Kasumi-1 (cell line): ENCODE measurements at regions not wholly inside any gene's neighbourhood (a gene's known extent, or its start where the extent isn't known, plus 50 kb on each side); places are given as distances from the start of the nearest gene placed in this dataset.

Experiments used
- DNase-seq, 2 experiments: peaks; one replicate each; lab custom pipeline; 2025; lab: John Stamatoyannopoulos, UW

DNA sequence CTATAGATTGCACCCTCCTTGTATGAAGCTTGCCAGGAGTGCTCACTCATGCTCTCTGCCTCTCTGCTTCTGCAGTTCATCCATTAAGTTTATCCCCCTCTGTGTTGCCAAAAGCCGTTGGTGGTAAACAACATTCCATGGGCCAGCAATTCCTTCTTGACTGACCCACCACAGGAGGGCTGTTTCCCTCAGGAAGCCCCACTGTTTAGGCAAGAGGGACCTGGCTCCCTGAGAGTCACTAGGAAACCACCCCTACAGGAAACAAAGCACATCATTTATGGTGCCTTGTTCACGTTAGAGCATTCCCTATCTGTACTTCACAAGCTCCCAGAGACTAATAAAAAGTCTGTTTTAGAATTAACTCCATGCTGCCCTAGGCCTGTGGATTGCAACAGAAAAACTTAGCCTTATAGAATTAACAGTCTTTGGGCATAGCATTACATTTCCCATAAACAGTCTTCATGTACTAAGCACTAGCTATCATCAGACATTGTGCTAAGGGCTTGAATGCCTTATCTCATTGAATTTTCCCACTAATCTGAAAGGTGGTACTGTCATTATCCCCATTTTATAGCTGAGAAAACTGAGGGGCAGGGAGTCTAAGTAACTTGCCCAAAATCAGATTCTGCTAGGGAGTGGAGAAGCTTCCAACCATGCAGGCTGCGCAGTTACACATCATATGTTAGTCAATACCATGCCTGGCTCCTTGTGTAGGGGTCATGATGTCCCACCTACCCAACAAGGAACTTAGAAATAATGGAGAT, 149.9 kb downstream of the SHQ1 start:
- DNase-seq, result no peak

- DNase-seq, result no peak
These were observed 150.5 kb downstream of the SHQ1 start for GRCh38 chr3:72697717-72698116.

DNA sequence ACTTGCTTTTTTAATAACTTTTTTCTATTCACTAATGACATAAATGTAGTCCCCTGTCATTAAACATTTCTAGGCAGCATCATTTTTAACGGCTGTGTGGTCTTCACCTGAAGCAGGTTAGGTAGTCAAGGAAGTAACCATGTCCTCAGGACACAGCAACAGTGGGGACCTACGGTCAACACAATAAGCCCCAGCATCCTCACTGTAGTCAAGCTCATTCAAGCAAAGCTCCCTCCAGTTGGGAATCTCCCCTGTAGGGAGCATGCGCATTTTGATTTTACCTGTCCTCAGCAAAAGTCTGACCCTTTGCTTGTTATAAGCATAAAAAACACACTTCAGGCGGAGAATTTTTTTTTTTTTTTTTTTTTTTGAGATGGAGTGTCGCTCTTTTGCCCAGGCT, 151.4 kb downstream of the SHQ1 start:
- no peak for DNase-seq

DNA sequence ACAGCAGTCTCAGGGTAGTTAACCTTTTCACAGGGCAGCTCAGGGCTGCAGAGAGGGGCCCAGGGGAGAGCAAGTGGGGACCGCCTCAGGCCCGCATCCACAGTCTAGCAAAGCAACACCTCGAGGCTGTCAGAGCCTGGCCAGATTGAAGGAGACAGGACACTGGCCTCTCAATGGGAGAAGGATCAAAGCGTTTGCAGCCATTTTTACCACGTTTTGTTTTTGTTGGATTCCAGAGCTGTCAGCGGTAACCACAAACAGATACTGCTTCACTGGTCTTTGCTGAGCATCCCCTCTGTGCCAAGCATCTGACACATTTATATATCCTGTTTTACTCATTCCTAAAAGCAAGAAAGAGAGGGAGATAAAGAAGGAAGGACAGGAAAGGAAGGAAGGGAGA, 153.8 kb downstream of the SHQ1 start:
- DNase-seq, result no peak

DNA sequence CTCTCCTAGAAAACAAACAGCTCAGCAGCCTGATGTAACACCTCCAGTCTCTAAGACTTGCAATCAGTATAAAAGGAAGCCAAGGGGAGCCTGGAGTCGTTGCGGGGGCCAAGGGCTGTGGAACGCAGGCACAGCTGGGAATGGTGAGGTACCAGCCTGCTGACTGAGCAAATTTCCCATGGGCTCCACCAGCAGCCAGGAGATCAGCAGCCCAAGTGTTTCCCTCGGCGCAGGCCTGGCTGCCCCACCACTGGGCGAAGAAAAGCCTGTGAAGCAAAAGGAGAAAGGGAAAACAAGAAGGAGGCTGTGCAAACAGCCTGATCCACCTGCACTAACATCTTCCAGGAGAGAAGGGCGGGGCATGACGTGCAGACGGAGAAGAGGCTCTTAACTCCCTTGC, 155.3 kb downstream of the SHQ1 start:
- DNase-seq, result no peak

DNA sequence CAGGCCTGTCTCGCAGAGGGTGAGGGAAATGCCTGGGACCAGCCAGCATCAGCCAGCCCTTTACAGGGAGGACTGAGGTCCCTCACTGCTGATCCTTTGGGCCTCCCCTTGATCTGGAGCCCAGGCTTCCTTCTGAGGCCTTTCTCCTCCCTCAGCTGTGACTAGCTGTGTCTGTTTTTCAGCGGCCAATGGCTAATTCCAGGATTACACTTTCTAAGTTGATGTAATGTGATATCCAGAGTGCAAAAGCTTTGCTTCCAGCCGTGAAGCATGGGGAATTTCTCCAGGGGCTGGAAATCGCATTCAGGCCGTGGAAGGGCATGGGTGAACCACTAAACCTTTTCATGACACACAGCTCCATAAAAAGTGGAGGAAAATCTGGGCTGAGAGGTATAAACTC, 157.6 kb downstream of the SHQ1 start:
- no peak for DNase-seq

DNA sequence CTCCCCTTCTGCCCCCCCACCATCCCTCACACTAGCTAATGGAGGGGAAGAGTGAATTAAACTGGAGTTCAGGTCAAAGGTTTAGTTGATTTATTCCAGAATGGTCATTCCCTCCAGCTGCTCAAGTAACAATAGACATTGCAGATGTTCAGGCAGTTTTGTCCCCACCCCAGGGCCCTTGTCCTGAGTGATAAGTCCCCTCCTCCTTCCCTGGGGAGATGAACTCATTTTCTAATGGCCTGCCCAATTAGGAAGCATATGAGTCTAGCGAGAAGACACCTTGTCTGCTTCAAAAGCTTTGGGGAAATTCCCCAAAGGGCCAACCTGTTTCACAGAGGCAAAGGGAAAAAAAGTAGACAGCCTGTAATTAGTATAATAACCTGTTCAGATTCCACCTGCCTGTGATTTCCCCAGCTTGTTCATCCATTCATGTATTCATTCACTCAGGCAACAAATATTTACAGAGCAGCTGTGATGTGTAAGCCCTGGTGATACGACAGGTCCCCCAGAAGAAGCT, 165.3 kb downstream of the SHQ1 start:
- DNase-seq, result no peak

DNA sequence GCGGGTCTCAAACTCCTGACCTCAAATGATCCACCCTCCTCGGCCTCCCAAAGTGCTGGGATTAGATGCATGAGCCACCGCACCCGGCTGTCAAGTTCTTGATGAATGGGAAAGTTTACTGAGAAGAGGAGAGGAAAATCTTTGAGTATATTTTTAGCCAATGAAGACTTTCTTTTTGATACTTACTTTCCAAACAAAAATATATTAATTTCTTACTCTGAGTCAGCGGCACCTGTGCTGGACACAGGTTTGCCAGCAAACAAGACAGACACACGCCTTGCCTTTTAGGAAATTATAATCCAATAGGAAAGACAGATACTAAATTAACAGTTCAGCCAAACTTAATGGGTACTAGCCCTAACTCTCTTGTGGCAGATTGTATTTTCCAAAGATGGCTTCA, 166.6 kb downstream of the SHQ1 start:
- no peak for DNase-seq

- no peak for DNase-seq
These were observed 167.5 kb downstream of the SHQ1 start for GRCh38 chr3:72680766-72681165.

GRCh38 chr3:72679540-72680198, 168.6 kb downstream of the SHQ1 start:
- DNase-seq, result no peak

DNA sequence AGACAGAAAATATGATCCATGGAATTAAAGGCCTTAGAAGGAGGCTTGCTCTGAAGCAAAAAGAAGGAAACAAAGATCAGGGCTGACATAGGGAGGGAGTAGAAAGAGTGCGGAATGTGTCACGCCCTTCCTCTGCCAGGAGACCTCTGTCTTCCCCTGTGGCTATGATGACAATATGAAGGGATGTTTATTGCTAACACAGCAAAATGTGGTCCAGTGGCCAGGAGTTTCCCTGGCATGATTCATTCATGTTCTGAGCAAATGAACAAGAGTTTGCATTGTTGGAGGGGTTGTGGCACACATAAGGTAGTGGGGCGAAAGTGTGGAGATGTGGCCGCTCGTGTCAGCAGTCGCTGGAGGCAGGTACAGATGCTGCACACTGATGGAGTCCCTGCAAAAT, 169.4 kb downstream of the SHQ1 start:
- DNase-seq, result no peak

DNA sequence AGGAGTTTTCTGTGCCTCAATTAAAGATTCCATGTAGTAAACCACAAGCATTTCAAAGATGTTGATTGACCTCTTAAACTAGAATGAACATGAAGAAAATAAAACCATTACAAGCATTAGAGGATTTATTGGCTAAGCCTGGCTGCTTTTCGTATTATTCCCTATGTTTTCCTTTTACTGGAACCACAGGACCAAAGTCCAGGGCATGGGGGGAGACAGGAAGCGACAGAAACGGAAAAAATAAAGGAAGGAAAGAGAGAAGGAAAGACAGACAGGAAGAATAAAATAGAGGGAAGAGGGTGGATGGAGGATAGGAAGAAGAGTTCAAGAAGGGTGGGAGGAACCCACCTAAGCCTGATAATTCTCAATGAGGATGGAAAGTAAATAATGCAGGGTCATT, 169.9 kb downstream of the SHQ1 start:
- DNase-seq, result no peak

- no peak for DNase-seq
These were observed 173.0 kb downstream of the SHQ1 start for GRCh38 chr3:72675243-72675642.

GRCh38 chr3:72673011-72673771, 175.1 kb downstream of the SHQ1 start:
- no peak for DNase-seq

- DNase-seq, result no peak
These were observed 179.0 kb downstream of the SHQ1 start for GRCh38 chr3:72669224-72669623.

- DNase-seq, result no peak
These were observed 181.8 kb downstream of the SHQ1 start for GRCh38 chr3:72666447-72666755.

- DNase-seq, result peak in 1 of 2 experiments; percentile 18
These were observed 182.4 kb downstream of the SHQ1 start for GRCh38 chr3:72665701-72666446.

DNA sequence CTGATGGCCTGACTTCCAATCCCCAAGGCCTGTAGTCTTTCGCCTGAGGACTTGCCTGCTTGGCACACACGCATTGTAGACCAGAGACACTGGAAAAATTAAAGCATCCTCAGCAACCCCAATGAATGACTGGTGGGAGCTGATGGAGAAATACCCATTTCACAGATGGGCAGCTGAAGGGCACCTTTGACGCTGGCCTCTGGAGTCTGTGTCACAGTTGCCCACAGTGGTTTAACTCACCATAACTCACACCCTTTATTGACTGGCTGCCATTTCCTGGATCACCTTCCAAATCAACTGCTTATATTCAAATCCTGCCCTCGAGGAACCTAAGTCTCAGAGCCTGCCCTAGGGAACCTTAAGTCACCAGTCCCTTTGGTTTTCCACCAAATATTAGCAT, 183.1 kb downstream of the SHQ1 start:
- DNase-seq, result no peak

- no peak for DNase-seq
These were observed 183.9 kb downstream of the SHQ1 start for GRCh38 chr3:72664184-72664975.

DNA sequence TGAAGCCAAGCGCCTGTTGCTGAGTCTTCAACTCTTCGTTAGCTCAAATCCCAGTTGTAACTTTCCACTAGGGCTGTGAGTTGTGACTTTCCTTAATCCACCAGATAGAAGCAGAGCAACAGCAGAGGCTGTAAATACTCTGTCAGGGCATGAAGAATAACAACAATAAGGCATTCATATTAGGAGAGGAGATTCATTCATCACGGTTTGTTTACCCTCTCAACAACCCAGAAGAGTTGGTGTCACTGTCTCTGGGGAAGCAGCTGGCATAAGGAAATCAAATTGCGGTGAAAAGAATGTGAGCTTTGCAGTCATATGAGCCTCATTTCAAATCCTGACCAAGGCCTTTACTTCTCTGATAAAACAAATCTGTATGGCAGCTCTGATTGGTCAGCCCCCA, 184.8 kb downstream of the SHQ1 start:
- DNase-seq, result no peak

GRCh38 chr3:72661115-72661457, 187.2 kb downstream of the SHQ1 start:
- no peak for DNase-seq
